Pons (tissue), 1 donor: ENCODE measurements at regions not wholly inside any gene's neighbourhood (a gene's known extent, or its start where the extent isn't known, plus 50 kb on each side); places are given as distances from the start of the nearest gene placed in this dataset.
"Not testable (repeated sequence)": the region's sequence is repeated elsewhere in the genome, so short reads cannot be mapped to it uniquely, and the experiment has no call there.

Experiments
- DNase-seq: peaks from one replicate; pipeline ENCODE4 v3.0.0-alpha.2; 2016; ENCODE audit warnings: low spot score

- no peak for DNase-seq
These were observed 737.0 kb upstream of the ADGRB3 start for GRCh38 chr6:67897998-67898607.

- DNase-seq = no peak
These were observed 738.6 kb upstream of the ADGRB3 start for GRCh38 chr6:67896476-67896875.

DNA sequence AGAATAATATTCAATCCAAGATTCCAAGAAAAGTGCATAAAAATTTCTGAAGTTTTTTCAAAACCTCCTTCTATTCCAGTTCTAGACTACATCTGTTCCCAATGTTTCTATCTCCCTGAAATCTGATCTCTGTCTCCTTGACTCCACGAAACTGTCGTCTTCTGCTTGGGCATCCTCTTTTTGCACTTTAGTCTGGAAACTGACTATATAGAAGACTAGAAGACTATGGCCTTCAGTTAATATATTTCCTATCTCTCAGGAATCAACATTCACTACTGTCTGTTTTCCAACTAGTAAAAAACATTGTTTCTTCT, 745.4 kb upstream of the ADGRB3 start:
- DNase-seq = no peak

DNA sequence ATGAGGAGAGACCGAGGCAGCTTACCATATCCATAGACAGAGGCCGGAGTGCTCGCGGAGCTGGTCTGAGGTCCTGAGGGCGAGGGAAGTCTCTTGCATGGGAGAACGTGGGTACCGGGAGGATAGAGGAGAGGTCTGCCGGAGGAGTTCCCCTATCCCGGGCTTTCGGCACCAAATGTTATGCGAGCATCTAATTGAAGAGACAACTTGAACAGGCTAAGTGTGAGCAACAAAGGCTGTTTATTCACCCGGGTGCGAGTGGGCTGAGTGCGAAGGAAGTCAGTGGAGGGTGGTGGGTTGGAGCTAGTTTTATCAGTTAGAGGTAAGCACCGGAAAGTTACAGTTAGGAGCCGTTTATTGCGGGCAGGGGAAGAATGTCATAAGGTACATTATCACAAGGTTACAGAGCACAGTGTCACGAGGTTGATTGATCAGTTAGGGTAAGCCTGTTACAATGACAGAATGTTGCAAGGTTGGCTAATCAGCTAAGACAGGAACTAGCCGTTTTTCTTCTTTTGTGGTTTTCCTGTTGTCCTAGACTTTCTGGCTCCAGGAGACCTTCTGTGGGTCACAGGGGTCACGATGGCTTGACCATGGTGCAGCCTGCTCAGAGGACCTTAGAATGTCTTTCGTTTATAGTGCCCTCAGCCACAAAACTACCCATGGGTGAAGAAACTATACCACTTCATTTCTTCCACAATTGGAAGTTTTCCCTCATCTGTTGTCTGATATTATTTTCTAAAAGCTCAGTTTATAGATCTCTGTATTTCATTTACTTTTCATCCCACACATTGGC, 746.0 kb upstream of the ADGRB3 start:
- DNase-seq = no peak

DNA sequence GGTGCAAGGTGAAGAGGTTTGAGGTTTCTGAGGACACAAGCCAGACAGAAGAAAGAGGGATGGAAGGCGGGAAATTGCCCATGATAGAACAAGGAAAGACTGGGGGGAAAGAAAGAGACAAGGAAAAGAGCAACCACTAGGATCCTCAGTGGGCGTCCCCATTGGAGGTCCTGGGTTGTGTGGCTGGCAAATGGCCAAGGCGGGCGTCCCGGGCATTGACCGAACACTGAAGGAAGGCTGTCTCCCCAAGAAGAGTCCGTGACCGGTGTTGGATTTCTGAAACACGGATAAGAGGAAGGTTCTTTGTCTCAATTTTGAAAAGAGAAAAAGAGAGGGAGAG, 746.6 kb upstream of the ADGRB3 start:
- no peak for DNase-seq

- DNase-seq = no peak
These were observed 747.1 kb upstream of the ADGRB3 start for GRCh38 chr6:67887747-67888545.

DNA sequence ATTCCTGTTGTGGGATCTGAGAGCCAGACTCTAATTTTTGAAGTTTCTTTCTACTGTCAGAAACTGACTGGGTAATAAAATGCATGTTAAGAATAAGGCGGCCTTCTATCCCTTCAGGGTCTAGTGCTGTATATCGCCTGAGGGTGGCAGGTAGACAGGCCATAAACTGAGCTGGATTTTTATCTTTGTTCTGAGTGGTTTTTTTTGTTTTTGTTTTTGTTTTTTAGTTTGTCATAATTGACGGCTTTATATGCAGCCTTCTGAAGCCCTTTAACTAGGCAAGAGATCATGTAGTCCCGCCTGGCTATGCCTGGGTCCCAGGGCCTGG, 747.7 kb upstream of the ADGRB3 start:
- no peak for DNase-seq

- DNase-seq = no peak
These were observed 748.2 kb upstream of the ADGRB3 start for GRCh38 chr6:67886840-67887292.

- DNase-seq = no peak
These were observed 748.9 kb upstream of the ADGRB3 start for GRCh38 chr6:67886036-67886707.

DNA sequence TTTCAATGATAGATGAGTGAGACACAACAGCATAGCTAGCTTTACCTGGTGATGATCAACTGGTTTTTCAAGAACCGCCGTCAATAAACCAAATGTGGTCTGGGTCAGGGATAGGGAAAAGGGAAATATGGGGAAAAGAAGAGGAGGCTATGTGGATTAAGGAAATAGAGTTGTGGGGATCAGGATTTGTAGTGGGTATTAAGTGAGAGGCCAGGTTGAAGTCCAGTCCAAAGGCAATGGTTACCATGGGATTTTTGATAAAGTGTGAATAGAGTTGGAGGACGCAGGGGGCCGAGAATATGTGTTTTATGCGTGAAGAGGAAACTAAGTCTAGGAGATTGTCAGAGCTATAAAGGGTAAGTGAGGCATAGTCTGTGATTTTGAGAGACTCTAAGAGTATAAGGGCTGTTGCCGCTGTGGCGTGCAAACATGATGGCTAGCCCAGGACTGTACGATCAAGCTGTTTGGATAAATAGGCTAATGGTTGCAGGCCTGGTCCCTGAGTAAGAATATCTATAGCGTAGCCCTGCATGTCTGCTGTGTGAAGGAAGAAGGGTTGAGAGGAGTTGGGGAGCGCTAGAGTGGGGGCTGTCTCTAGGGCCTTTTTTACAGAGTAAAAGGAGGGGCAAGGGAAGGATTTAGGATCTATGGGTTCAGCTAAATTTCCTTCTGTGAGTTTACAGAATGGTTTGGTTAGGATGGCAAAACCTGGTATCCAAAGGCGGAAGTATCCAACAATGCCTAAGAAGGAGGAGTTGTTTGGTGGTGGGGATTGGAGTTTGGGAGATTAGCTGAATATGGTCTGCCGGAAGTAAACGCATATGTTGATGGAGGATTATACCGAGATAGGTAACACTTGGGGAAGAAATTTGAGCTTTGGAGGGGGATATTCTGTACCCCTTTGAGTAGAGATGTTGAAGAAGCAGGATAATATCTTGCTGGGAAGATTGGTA, 749.7 kb upstream of the ADGRB3 start:
- no peak for DNase-seq

DNA sequence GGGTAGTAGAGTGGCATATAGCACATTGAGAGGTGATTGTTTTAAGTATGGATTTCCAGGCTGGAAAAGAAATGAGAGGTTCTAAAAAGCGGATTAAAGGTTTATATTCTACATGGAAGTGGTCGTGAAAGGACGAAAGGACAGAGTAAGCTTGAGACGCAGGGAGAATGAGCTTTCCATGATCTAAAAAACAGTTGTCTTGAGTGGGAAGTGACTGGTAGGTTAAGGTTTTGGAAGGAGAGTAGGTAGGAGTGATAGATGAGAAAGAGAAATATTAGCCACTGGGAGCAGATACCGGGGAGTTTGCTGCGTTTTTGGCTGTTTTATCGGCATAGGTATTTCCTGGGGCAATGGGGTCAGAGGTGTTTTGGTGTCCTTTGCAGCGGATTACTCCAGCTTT, 750.6 kb upstream of the ADGRB3 start:
- DNase-seq = no peak

GRCh38 chr6:67883500-67884366, 751.3 kb upstream of the ADGRB3 start:
- no peak for DNase-seq

- no peak for DNase-seq
These were observed 752.4 kb upstream of the ADGRB3 start for GRCh38 chr6:67882436-67883311.

DNA sequence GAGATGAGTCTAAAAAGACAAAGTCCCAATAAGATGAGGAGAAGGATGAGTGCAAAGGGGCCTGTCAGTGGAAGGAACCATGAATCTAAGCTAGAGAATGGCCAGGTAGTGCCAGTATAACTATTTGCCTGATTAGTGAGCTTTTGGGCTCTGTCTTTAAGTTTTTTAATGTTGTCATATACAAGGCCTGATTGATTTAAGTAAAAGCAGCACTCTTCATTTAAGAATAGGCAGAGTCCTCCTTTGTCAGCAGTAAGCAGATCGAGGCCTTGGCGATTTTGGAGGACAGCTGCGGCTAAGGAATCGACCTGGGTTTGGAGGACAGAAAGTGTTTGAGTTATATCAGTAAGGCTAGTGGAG, 753.4 kb upstream of the ADGRB3 start:
- DNase-seq = no peak

DNA sequence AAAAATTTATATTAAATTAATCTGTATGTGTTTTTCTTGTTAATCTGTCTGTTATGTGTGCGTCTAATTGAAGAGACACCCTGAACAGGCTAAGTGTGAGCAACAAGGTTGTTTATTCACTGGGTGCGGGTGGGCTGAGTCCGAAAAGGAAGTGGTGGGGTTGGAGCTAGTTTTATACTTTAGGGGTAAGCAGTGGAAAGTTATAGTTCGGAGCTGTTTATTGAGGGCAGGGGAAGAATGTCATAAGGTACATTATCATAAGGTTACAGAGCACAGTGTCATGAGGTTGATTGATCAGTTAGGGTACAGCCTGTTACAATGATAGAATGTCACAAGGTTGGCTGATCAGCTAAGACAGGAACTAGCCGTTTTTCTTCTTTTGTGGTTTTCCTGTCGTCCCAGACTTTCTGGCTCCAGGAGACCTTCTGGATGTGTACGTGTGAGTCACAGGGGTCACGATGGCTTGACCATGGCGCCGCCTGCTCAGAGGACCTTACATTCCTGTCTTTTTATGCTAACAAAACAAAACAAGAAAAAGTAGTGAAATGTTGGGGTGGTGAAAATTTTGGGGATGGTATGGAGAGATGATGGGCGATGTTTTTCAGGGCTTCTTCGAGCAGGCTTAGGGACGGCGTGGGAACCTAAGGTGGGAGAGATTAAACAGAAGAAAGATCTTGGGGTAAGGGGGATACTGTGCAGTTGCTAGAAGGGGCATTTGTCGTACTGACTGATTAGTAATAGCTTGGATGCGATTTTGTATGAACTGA, 754.0 kb upstream of the ADGRB3 start:
- no peak for DNase-seq

GRCh38 chr6:67880343-67880742, 754.7 kb upstream of the ADGRB3 start:
- DNase-seq = not testable (repeated sequence)

DNA sequence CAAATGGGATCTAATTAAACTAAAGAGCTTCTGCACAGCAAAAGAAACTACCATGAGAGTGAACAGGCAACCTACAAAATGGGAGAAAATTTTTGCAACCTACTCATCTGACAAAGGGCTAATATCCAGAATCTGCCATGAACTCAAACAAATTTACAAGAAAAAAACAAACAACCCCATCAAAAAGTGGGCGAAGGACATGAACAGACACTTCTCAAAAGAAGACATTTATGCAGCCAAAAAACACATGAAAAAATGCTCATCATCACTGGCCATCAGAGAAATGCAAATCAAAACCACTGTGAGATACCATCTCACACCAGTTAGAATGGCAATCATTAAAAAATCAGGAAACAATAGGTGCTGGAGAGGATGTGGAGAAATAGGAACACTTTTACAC, 755.2 kb upstream of the ADGRB3 start:
- DNase-seq = not testable (repeated sequence)

DNA sequence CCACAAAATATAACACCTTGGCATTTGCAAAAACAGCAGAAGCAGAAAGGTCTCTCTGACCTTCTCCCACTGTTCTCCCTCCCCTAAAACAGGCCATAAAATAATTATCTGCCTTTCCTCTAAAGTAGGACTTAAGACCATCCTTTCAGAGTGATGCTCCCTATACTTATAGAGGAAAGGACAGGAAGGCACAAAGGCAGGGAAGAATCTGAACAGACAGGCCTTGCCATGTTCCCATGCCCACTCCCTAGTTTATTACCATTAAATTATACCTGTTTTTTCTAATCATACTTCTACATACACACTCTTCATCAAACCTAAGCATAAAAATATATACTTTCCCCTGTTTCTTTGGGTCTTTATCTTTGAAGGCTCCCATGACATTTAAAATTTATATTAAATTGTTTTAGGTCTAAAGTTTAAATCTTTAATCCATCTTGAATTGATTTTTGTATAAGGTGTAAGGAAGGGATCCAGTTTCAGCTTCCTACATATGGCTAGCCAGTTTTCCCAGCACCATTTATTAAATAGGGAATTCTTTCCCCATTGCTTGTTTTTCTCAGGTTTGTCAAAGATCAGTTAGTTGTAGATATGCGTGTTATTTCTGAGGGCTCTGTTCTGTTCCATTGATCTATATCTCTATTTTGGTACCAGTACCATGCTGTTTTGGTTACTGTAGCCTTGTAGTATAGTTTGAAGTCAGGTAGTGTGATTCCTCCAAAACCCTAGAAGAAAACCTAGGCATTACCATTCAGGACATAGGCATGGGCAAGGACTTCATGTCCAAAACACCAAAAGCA, 755.8 kb upstream of the ADGRB3 start:
- DNase-seq = not testable (repeated sequence)
